Left cardiac atrium (tissue), 4 donors: ENCODE measurements at regions not wholly inside any gene's neighbourhood (a gene's known extent, or its start where the extent isn't known, plus 50 kb on each side); places are given as distances from the start of the nearest gene placed in this dataset.
A peak's percentile ranks its signal among the peaks of the same experiment; 100 is the strongest.

Source experiments
- ATAC-seq, 2 donors: fragments of 200-7000 bp; cut with Tn5 transposase; one replicate each; pipeline ENCODE4 v1.9.1; 2020; ENCODE audit warnings: mild to moderate bottlenecking in 2 of 2, moderate library complexity in 2 of 2
- DNase-seq: peaks from one replicate; pipeline ENCODE4 v3.0.0-alpha.2; 2020
- intact Hi-C, 2 donors: fragments of 100-400 bp; cut with DNase I; formaldehyde crosslinking; loops; one replicate each; pipeline versions ENCODE4 v1.14.1 to v1.15.1; 2022 to 2023
- donor health status: DM: no; HTN: yes; CAD: no.
- donor health status: DM: no; HTN: yes; CAD: no; lungs with severe emphysema.
- donor health status: DM: yes; HTN: yes; CAD: no.
- donor health status: Dilated cardiomyopathy.

DNA sequence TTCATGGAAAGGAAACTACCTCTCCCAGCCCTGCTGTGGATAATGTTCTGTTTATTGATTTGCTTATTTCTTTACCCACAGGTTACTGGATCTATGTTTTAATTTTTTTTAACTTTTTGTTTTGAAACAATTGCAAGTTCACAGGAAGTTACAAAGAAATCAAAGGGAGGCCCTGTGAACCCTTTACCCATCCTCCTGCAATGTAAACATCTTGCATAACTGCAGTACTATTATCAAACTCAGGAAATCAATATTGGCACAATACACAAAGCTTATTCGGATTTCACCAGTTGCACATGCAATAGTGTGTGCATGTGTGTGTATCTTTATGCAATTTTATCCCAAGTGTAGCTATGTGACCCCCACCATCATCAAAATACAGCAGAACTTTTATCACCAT, 398.0 kb downstream of the BTBD3 start:
- DNase-seq (no peak), ATAC-seq (no peak)
- intact Hi-C loops = no loop called here

DNA sequence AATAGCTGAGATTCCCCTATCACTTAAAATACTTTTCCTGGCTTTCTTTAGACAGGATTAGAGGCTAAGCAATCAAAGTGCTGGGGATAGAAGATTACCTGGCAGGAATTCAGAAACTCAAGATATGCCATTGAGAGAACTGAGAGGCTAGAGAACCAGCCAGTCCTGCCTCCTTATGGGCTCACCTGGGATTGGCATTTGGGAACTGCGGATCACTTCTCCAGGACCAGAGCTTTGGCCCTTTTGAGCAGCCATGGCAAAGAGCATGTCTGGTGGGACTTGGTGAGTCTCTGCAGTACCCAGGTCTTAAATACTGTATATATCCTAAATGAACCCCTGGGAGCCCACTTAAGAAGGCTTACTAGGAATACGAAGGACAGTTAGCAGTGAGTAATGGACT, 399.1 kb downstream of the BTBD3 start:
- ATAC-seq (no peak), DNase-seq (no peak)
- intact Hi-C loops = no loop called here

GRCh38 chr20:12317433-12317832, 399.7 kb downstream of the BTBD3 start:
- DNase-seq (no peak), ATAC-seq (no peak)
- intact Hi-C loops = no loop called here

GRCh38 chr20:12318043-12318442, 400.4 kb downstream of the BTBD3 start:
- DNase-seq = no peak
- ATAC-seq = no peak
- intact Hi-C loops = no loop called here

DNA sequence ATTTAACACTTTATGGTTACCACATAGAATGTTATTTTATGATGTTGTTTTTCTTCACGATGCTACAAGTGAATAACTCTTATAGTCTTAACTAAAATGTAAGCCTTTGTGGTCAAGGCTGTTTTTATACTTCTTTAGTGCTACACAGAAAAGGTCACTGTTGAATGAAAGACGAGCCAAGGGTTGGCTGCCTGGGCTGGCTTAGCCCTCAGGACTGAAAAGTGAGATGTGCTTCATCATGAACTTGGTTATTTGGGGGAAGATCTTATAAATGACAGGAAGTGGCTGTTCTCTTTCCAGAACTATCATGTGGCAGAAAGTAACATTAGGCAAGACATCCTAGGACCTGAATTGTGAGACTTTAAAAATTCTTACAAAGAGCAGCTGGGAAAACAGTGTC, 404.0 kb downstream of the BTBD3 start:
- ATAC-seq (no peak), DNase-seq (no peak)
- intact Hi-C loops = no loop called here

DNA sequence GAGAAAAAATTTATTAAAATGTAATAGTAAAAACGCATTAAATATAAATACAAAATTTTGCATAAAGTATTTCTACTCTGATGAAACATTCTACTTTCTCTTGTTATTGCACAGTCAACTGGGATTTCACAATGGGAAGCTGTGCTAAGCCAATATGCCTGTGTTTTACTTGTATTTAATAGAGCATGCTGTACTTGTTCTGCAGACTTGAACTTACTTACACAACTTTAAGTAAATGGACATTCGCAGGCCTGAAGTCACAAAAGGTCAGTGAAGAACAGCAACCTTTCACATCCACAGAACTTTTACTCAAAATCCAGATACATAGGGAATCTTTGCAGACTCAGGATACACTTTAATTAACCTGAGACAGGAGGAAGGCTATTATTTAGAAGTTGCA, 409.5 kb downstream of the BTBD3 start:
- intact Hi-C loops = no loop called here
- peak in 1 of 2 donors; percentile 30 for ATAC-seq
- no peak for DNase-seq

- ATAC-seq = no peak
- no peak for DNase-seq
- intact Hi-C loops = no loop called here
These were observed 413.5 kb downstream of the BTBD3 start for GRCh38 chr20:12331236-12331635.

- ATAC-seq (no peak), DNase-seq (no peak)
- intact Hi-C loops = no loop called here
These were observed 419.9 kb downstream of the BTBD3 start for GRCh38 chr20:12337601-12338000.

- ATAC-seq (no peak), DNase-seq (no peak)
- intact Hi-C loops = no loop called here
These were observed 428.3 kb downstream of the BTBD3 start for GRCh38 chr20:12345978-12346377.

DNA sequence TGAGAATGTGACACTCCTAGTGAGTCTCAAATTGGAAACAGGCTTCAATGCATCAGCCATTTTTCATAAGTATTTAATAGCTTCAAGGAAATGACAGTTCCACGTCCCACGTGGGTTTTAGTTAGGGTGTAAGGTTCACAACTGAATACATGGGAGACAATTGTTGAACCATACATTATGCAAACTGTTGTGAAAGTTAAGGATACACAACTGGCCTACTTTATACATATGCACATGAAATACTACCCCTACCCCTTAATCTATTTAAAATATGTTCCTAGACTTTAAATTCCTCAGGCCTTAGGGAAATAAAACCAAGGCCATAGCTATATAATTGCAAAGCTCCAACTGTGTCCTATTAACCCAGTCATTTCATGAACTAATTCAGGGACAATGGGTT, 436.1 kb downstream of the BTBD3 start:
- ATAC-seq = no peak
- intact Hi-C loops = no loop called here

GRCh38 chr20:12354725-12355124, 437.0 kb downstream of the BTBD3 start:
- intact Hi-C loops = no loop called here
- no peak for DNase-seq
- peak in 1 of 2 donors; percentile 51 for ATAC-seq

More for the DNA sequence above, 436.1 kb downstream of the BTBD3 start:
- no peak for DNase-seq

- intact Hi-C loops = no loop called here
- ATAC-seq = no peak
- no peak for DNase-seq
These were observed 437.5 kb downstream of the BTBD3 start for GRCh38 chr20:12355185-12355584.

GRCh38 chr20:12358006-12358654, 440.4 kb downstream of the BTBD3 start:
- DNase-seq (no peak), ATAC-seq (peak in 1 of 2 donors; percentile 41)
- intact Hi-C loops = no loop called here

- no peak for ATAC-seq
- DNase-seq = no peak
- intact Hi-C loops = no loop called here
These were observed 440.9 kb downstream of the BTBD3 start for GRCh38 chr20:12358655-12359009.

- intact Hi-C loops = no loop called here
- no peak for DNase-seq
- no peak for ATAC-seq
These were observed 454.3 kb downstream of the BTBD3 start for GRCh38 chr20:12371990-12372389.

- no peak for ATAC-seq
- intact Hi-C loops = no loop called here
- no peak for DNase-seq
These were observed 454.9 kb downstream of the BTBD3 start for GRCh38 chr20:12372557-12372956.

DNA sequence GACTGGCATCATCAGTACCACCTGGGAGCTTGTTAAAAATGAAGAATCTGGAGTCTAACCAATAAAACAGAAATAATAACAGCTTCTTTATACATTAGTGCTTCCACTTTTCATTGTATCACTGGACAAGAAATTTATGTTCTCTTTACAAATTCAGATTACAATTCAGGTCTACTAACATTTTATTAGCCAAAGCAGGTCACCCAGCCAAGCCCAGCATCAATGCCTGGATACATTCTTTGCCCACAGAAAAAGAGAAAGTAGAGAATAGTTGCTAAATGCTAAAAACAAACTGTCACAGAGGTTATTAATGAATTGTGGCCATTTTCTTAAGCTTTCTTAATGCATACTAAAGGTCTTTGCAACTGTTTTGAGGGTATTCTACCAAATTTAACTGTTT, 458.3 kb downstream of the BTBD3 start:
- ATAC-seq (no peak), DNase-seq (no peak)
- intact Hi-C loops = no loop called here

GRCh38 chr20:12383821-12384220, 466.1 kb downstream of the BTBD3 start:
- peak in 1 of 2 donors; percentile 60 for ATAC-seq
- intact Hi-C loops = no loop called here
- DNase-seq = no peak

- intact Hi-C loops = no loop called here
- DNase-seq (no peak), ATAC-seq (no peak)
These were observed 469.1 kb downstream of the BTBD3 start for GRCh38 chr20:12386821-12387220.

GRCh38 chr20:12391099-12391498, 473.4 kb downstream of the BTBD3 start:
- intact Hi-C loops = no loop called here
- DNase-seq (no peak), ATAC-seq (peak in 1 of 2 donors; percentile 34)

GRCh38 chr20:12394786-12395185, 477.1 kb downstream of the BTBD3 start:
- DNase-seq = no peak
- no peak for ATAC-seq
- intact Hi-C loops = no loop called here

- no peak for ATAC-seq
- intact Hi-C loops = no loop called here
- no peak for DNase-seq
These were observed 477.7 kb downstream of the BTBD3 start for GRCh38 chr20:12395353-12395752.
